RWPE1 (cell line): ENCODE measurements at regions not wholly inside any gene's neighbourhood (a gene's known extent, or its start where the extent isn't known, plus 50 kb on each side); places are given as distances from the start of the nearest gene placed in this dataset.

Experiments
- CTCF ChIA-PET: fragments of 350-600 bp; sonication (Branson Sonifier 250); formaldehyde crosslinking; extraction: SDS; loops from one replicate; lab custom pipeline; 2021; lab: Yijun Ruan, JAX
- POLR2A ChIA-PET: fragments of 400-600 bp; formaldehyde crosslinking; extraction: SDS; loops from one replicate; lab custom pipeline; 2020; ENCODE audit warnings: antibody characterized with exemption; ENCODE audit not compliant: low non-redundant PET; lab: Yijun Ruan, JAX
- DNase-seq: peaks from one replicate; pipeline ENCODE4 v3.0.0; 2012; ENCODE audit warnings: low spot score
- H3K27ac ChIP-seq: fragments of 450-650 bp; 2 replicates; pipeline ENCODE4 v1.5.1; 2017
- CTCF ChIP-seq: fragments of 450-650 bp; conservative IDR thresholded peaks from 2 replicates; pipeline ENCODE4 v1.5.1; 2017; ENCODE audit warnings: low read depth, mild to moderate bottlenecking

- DNase-seq = no peak
- POLR2A ChIA-PET = no interaction called here
- H3K27ac ChIP-seq = no peak overlapping the region
- TF ChIP-seq CTCF = no peak
- CTCF ChIA-PET = interaction anchor here (0.6 kb wide), 1 partner anchor 264 kb away, joined by 4 read pairs; no protein-coding TSS in a partner anchor
These were observed 786.9 kb downstream of the EPHA4 start for GRCh38 chr2:220785178-220785577.

GRCh38 chr2:220786216-220786615, 785.9 kb downstream of the EPHA4 start:
- no peak overlapping the region for H3K27ac ChIP-seq
- no peak for DNase-seq
- ChIA-PET POLR2A (no interaction called here), CTCF (no interaction called here)
- TF ChIP-seq CTCF = no peak

GRCh38 chr2:220787251-220787650, 784.9 kb downstream of the EPHA4 start:
- TF ChIP-seq CTCF = no peak
- CTCF ChIA-PET = interaction anchor here (0.7 kb wide), 1 partner anchor 1050 kb away, joined by 3 read pairs; no protein-coding TSS in a partner anchor
- POLR2A ChIA-PET = no interaction called here
- no peak for DNase-seq
- no peak overlapping the region for H3K27ac ChIP-seq

GRCh38 chr2:220789961-220790360, 782.1 kb downstream of the EPHA4 start:
- no peak for TF ChIP-seq CTCF
- no peak overlapping the region for H3K27ac ChIP-seq
- peak; percentile 51 for DNase-seq
- ChIA-PET POLR2A (interaction anchor here (0.7 kb wide), 1 partner anchor 362 kb away, joined by 3 read pairs; no protein-coding TSS in a partner anchor), CTCF (interaction anchor here (0.6 kb wide), 1 partner anchor 332 kb away, joined by 4 read pairs; no protein-coding TSS in a partner anchor)

- ChIA-PET CTCF (no interaction called here), POLR2A (no interaction called here)
- H3K27ac ChIP-seq = no peak overlapping the region
- DNase-seq = no peak
- no peak for TF ChIP-seq CTCF
These were observed 776.4 kb downstream of the EPHA4 start for GRCh38 chr2:220795705-220796104.

GRCh38 chr2:220811115-220811514, 761.0 kb downstream of the EPHA4 start:
- no peak for DNase-seq
- no peak for TF ChIP-seq CTCF
- POLR2A ChIA-PET = no interaction called here
- CTCF ChIA-PET = no interaction called here
- no peak overlapping the region for H3K27ac ChIP-seq
